ENCODE measurements at regions not wholly inside any gene's neighbourhood (a gene's known extent, or its start where the extent isn't known, plus 50 kb on each side); places are given as distances from the start of the nearest gene placed in this dataset.

- TF ChIP-seq KDM1A (IDR thresholded peaks at IDR 0.05; ENCODE audit: low read depth), result no peak
- no peak for TF ChIP-seq EP300 (IDR thresholded peaks at IDR 0.05)
These were observed 207.0 kb upstream of the FANCL start for GRCh38 chr2:58448065-58448507.

Data from A549 (cell line).